A549 (cell line): ENCODE measurements at regions not wholly inside any gene's neighbourhood (a gene's known extent, or its start where the extent isn't known, plus 50 kb on each side); places are given as distances from the start of the nearest gene placed in this dataset.
"Not testable (repeated sequence)": the region's sequence is repeated elsewhere in the genome, so short reads cannot be mapped to it uniquely, and the experiment has no call there.

Experiments
- ATAC-seq, 2 experiments: fragments of 200-7000 bp in 1 of 2; fragments of >200 bp in 1 of 2; cut with Nextera tagmentation in 1 of 2; cut with Tn5 transposase in 1 of 2; 3 replicates each; pipeline versions ENCODE4 v1.8.0 to v1.9.1; 2018 to 2020; ENCODE audit warnings: mild to moderate bottlenecking in 1 of 2, moderate library complexity in 1 of 2
- CTCF ChIA-PET: fragments of 300-600 bp; sonication (Branson Sonifier 250); formaldehyde crosslinking; extraction: SDS; loops from one replicate; lab custom pipeline; 2021; ENCODE audit warnings: antibody characterized with exemption, inconsistent platforms; lab: Yijun Ruan, JAX
- POLR2A ChIA-PET: fragments of 350-600 bp; formaldehyde crosslinking; extraction: SDS; loops from one replicate; lab custom pipeline; 2021; ENCODE audit warnings: antibody characterized with exemption, inconsistent platforms; lab: Yijun Ruan, JAX
- DNase-seq, 2 experiments: peaks; one replicate each; pipeline versions ENCODE4 v3.0.0 to v3.0.0-alpha.2; 2011 to 2016; ENCODE audit warnings: low read depth in 1 of 2, low spot score in 1 of 2
- FAIRE-seq: peaks from 2 replicates; lab custom pipeline; 2011; peaks lifted over from hg19 to GRCh38; lab: Jason Lieb, UNC
- H3K27ac ChIP-seq, 2 experiments: fragments of >200 bp; sonication (Bioruptor Twin); formaldehyde crosslinking; 3 replicates each; pipeline ENCODE4 v1.5.1; 2016 to 2017
- H3K4me1 ChIP-seq: fragments of >200 bp; sonication (Bioruptor Twin); formaldehyde crosslinking; 3 replicates; pipeline ENCODE4 v1.6.1; 2016
- H3K4me2 ChIP-seq: fragments of >200 bp; sonication (Bioruptor Twin); formaldehyde crosslinking; 3 replicates; pipeline ENCODE4 v1.6.1; 2016
- H3K4me3 ChIP-seq: fragments of >200 bp; sonication (Bioruptor Twin); formaldehyde crosslinking; 3 replicates; pipeline ENCODE4 v1.5.1; 2016
- H3K9me3 ChIP-seq: fragments of >200 bp; sonication (Bioruptor Twin); formaldehyde crosslinking; 3 replicates; pipeline ENCODE4 v1.6.1; 2016
- BCL3 ChIP-seq: fragments of >200 bp; sonication (Bioruptor Twin); formaldehyde crosslinking; IDR thresholded peaks from 3 replicates; pipeline ENCODE4 v1.6.1; 2016
- CBX8 ChIP-seq: fragments of 200-600 bp; sonication (generic); IDR thresholded peaks from 2 replicates; pipeline ENCODE4 v1.6.1; 2016
- CHD2 ChIP-seq: fragments of 150-350 bp; IDR thresholded peaks from 2 replicates; pipeline ENCODE4 v1.6.1; 2014; ENCODE audit warnings: low read length; ENCODE audit not compliant: partially characterized antibody
- EP300 ChIP-seq, 2 experiments: fragments of >200 bp; sonication (Bioruptor Twin); formaldehyde crosslinking; IDR thresholded peaks; 2 replicates in 1 of 2; 3 replicates in 1 of 2; pipeline ENCODE4 v1.6.1; 2016 to 2017
- FOSB ChIP-seq: fragments of 250-450 bp; sonication (Bioruptor Pico); IDR thresholded peaks from 2 replicates; pipeline ENCODE4 v1.5.0; 2020; ENCODE audit warnings: mild to moderate bottlenecking, moderate library complexity
- HOXB13 ChIP-seq: fragments of 250-450 bp; sonication (Bioruptor Pico); IDR thresholded peaks from 2 replicates; pipeline ENCODE4 v1.5.0; 2020; ENCODE audit warnings: low read depth, mild to moderate bottlenecking, moderate library complexity
- NR3C1 ChIP-seq: fragments of >200 bp; sonication (Bioruptor Twin); formaldehyde crosslinking; IDR thresholded peaks from 3 replicates; pipeline ENCODE4 v1.6.1; 2017
- PBX3 ChIP-seq: IDR thresholded peaks from 2 replicates; pipeline ENCODE4 v1.6.1; 2012
- POLR2AphosphoS2 ChIP-seq: conservative IDR thresholded peaks from 2 replicates; pipeline ENCODE4 v1.6.1; 2012; ENCODE audit warnings: low read length, improper control_type of control experiment, inconsistent platforms
- SMC3 ChIP-seq: fragments of >200 bp; sonication (Bioruptor Twin); formaldehyde crosslinking; IDR thresholded peaks from 3 replicates; pipeline ENCODE4 v1.6.1; 2018; ENCODE audit warnings: inconsistent platforms
- ZNF302 ChIP-seq: fragments of 250-450 bp; sonication (Bioruptor Pico); IDR thresholded peaks from 2 replicates; pipeline ENCODE4 v1.9.0; 2021; ENCODE audit warnings: inconsistent platforms, mild to moderate bottlenecking, moderate library complexity
- ZSCAN20 ChIP-seq: fragments of 250-450 bp; sonication (Bioruptor Pico); IDR thresholded peaks from 2 replicates; pipeline ENCODE4 v1.8.0; 2022; ENCODE audit warnings: mild to moderate bottlenecking, moderate library complexity
- WGBS: methylation state at CpG from one replicate; pipeline ENCODE4 v1.1.6; 2017; ENCODE audit errors: missing lambda C conversion rate; 5-methylcytosine and 5-hydroxymethylcytosine counted together
- TF ChIP-seq, protein P1 (sequence below): fragments of >200 bp; sonication (Bioruptor Twin); formaldehyde crosslinking; IDR thresholded peaks from 3 replicates; pipeline ENCODE4 v1.5.1; 2016

- Histone ChIP-seq H3K4me3 (no peak overlapping the region), H3K27ac (no peak overlapping the region), H3K9me3 (peaks cover 30% of the 10 kb centered on the region), H3K4me2 (no peak overlapping the region), H3K4me1 (no peaks in the 10 kb centered on the region)
- FAIRE-seq, result no peak
- TF ChIP-seq HOXB13 (CRISPR knock-in tag) (no peak), FOSB (CRISPR knock-in tag) (no peak), CBX8 (no peak), PBX3 (no peak), CHD2 (no peak)
- TF ChIP-seq, protein P1, sequence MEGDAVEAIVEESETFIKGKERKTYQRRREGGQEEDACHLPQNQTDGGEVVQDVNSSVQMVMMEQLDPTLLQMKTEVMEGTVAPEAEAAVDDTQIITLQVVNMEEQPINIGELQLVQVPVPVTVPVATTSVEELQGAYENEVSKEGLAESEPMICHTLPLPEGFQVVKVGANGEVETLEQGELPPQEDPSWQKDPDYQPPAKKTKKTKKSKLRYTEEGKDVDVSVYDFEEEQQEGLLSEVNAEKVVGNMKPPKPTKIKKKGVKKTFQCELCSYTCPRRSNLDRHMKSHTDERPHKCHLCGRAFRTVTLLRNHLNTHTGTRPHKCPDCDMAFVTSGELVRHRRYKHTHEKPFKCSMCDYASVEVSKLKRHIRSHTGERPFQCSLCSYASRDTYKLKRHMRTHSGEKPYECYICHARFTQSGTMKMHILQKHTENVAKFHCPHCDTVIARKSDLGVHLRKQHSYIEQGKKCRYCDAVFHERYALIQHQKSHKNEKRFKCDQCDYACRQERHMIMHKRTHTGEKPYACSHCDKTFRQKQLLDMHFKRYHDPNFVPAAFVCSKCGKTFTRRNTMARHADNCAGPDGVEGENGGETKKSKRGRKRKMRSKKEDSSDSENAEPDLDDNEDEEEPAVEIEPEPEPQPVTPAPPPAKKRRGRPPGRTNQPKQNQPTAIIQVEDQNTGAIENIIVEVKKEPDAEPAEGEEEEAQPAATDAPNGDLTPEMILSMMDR, result no peak
- ChIA-PET CTCF (no interaction called here), POLR2A (no interaction called here)
- ATAC-seq, result no peak
- DNase-seq, result no peak
- WGBS, result no CpG with 5 or more reads among the region's 2 CpGs
These were observed 258.6 kb upstream of the AGTR2 start for GRCh38 chrX:115911967-115912366.

- Histone ChIP-seq H3K9me3 (peaks cover 30% of the 10 kb centered on the region), H3K4me1 (no peaks in the 10 kb centered on the region), H3K4me3 (no peak overlapping the region), H3K27ac (no peak overlapping the region), H3K4me2 (no peak overlapping the region)
- FAIRE-seq (no peak), DNase-seq (no peak), ATAC-seq (no peak)
- ChIA-PET CTCF (no interaction called here), POLR2A (no interaction called here)
- WGBS, result 100% methylated on average over 1 of the region's 2 CpGs
- TF ChIP-seq EP300 (IDR thresholded peaks at IDR 0.05), result no peak
- TF ChIP-seq NR3C1, result no peak
- TF ChIP-seq SMC3, result no peak
- TF ChIP-seq BCL3, result no peak
- TF ChIP-seq ZNF302, result no peak
These were observed 258.1 kb upstream of the AGTR2 start for GRCh38 chrX:115912372-115912897.

GRCh38 chrX:115913575-115913974 lies 257.0 kb upstream of the AGTR2 start:
- CTCF ChIA-PET, result no interaction called here
- Histone ChIP-seq H3K27ac (no peak overlapping the region), H3K9me3 (peaks cover 27% of the 10 kb centered on the region), H3K4me3 (no peak overlapping the region), H3K4me1 (no peaks in the 10 kb centered on the region), H3K4me2 (no peak overlapping the region)
- no peak for DNase-seq
- ATAC-seq, result no peak
- no peak for FAIRE-seq
- POLR2A ChIA-PET, result no interaction called here
- TF ChIP-seq ZNF302 (no peak), PBX3 (no peak), BCL3 (no peak), ZSCAN20 (CRISPR knock-in tag) (no peak), POLR2AphosphoS2 (no peak)
- TF ChIP-seq, protein P1, result no peak

DNA sequence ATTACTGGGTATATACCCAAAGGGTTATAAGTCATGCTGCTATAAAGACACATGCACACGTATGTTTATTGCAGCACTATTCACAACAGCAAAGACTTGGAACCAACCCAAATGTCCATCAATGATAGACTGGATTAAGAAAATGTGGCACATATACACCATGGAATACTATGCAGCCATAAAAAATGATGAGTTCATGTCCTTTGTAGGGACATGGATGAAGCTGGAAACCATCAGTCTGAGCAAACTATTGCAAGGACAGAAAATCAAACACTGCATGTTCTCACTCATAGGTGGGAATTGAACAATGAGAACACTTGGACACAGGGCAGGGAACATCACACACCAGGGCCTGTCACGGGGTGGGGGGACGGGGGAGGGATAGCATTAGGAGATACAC lies 254.9 kb upstream of the AGTR2 start:
- 92% methylated on average over 1 of the region's 3 CpGs for WGBS
- H3K4me1 ChIP-seq, H3K27ac ChIP-seq, DNase-seq, ATAC-seq, FAIRE-seq, H3K4me2 ChIP-seq, POLR2A ChIA-PET, H3K4me3 ChIP-seq, CTCF ChIA-PET: not testable (repeated sequence)
- peaks cover 21% of the 10 kb centered on the region for H3K9me3 ChIP-seq
